Activated CD4-positive, alpha-beta T cell treated with anti-CD3 and anti-CD28 coated beads, Interleukin-2, amount 50 U/mL, for 48 hours (primary cell): ENCODE measurements at regions not wholly inside any gene's neighbourhood (a gene's known extent, or its start where the extent isn't known, plus 50 kb on each side); places are given as distances from the start of the nearest gene placed in this dataset.
"Not testable (repeated sequence)": the region's sequence is repeated elsewhere in the genome, so short reads cannot be mapped to it uniquely, and the experiment has no call there.

Source experiments
- DNase-seq, 2 experiments: peaks; one replicate each; pipeline ENCODE4 v3.0.0-alpha.2; 2020

DNA sequence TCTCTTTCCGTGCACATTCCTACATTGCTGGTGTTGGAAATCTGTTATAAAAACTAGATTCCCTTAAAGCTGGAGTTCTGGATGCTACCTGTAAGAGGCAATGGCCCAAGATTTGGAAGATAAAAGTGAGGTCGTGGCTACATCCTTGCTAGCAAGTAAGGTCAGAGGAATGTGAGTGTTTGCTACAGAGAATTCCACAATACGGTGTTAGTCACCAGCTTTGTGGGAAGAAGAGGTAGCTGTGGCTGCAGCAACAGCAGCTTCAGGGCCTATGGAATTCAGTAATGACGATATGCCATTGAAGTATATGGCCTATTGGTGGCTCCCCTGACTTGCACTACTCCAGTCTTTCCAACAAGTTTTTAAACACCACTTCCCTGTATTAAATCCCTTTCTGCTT is 227.7 kb upstream of the TMEM260 start:
- no peak for DNase-seq

DNA sequence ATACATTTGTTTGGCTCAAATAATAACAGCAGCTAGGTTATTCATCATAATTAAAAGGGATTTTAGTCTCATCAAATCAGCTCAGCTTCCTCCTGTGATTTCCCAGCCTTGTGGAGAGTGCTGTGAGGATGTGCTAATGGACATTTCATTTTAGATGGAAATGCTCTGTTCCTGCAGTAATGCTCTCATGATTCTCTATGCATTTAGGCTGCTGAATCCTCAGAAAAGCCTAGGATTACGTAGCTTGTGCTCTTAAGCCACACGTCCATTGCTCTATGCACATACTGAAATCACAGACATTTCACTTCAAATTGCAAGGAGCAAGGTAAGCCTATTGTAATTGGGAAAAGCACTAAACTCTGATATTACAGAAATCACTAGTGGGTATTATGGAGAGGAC is 226.6 kb upstream of the TMEM260 start:
- DNase-seq = no peak

DNA sequence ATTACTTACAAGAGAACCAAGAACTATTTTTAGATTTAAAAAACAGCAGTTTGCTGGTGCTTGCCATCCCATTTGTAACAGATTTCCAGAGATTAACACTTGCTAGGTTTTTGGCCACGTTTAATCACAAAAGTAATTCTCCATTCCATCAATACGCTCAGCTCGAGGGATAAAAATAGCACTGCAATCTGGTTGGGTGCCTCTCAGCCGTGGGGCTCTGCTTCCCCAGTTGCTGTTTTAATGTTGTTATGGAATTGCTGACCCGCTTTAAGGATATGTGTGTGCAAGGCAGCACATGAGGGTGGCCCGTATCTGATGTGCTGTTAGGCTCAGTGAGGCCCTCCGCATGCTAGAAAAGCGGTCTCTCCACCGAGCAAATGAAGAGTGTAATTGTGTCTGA is 222.2 kb upstream of the TMEM260 start:
- DNase-seq = no peak

DNA sequence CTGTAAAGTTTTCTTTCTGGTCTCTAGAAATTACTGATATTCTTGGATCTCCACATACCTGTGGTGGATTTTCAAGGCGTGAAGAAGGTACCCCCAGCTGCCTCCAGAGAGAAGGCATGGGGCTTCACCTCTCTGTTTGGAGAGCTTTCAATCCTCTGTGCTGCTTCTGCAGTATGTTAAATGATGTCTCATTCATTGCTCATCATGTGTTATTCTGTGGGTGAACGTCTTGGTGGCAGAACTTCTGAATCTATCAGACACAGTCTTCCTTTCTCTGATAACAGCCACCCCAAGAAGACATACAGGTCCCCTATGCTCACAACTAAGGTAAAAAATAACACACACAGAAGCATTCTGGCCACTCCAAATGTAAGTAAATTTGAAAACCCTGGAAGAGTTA is 221.3 kb upstream of the TMEM260 start:
- no peak for DNase-seq

DNA sequence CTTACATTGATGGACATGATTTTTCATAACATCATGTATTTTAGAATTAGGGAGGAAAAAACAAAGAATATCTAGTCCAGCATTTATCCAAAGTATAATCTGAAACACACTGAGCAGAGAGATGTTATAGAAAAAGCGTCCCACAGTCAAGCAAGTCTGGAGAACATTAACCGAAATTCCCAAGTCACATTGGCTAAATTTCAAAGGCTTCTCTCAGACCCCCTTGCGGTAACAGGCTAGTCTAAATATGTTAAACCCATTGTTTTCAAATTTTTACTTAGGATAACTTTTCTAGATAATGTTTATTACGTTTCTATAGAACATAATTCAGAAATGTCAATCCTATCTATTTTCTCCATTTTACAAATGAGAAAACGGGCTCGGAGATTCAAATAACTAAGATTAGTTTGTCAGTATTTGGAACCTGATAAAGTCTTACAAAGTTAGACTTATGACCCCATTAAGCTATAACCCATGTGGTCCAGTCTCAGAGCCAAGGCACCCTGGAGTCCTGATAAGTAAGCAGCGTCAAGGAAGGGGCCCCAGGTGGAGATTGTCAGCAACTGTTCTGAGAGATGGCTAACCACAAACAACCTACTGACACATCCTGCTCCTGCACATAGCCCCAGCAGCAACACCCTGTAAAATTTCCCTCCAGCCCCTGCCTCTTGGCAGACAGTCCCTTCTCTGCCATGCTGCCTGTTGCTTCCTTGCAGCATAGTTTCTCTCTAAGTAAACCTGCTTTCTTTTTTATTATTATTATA is 220.6 kb upstream of the TMEM260 start:
- peak in 1 of 2 experiments; percentile 8 for DNase-seq

DNA sequence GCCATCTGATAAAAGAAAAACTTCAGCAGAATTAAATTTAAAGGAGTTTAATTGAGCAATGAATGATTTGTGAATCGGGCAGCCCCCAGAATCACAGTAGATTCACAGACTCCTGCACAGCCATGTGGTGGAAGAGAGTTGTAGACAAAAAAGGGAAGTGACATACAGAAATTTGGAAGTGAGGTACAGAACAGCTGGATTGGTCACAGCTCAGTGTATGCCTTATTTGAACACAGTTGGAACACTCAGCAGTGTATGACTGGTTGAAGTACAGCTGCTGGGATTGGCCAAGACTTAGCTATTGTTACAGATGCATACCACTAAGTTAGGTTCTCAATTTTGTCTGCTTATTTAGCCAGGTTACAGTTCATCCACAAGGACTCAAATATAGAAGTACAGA is 213.9 kb upstream of the TMEM260 start:
- not testable (repeated sequence) for DNase-seq

- no peak for DNase-seq
Observed at GRCh38 chr14:56367416-56367815, 212.2 kb upstream of the TMEM260 start.

GRCh38 chr14:56371737-56372136 is 207.9 kb upstream of the TMEM260 start:
- DNase-seq = no peak

- DNase-seq = no peak
Observed at GRCh38 chr14:56374421-56374820, 205.2 kb upstream of the TMEM260 start.

DNA sequence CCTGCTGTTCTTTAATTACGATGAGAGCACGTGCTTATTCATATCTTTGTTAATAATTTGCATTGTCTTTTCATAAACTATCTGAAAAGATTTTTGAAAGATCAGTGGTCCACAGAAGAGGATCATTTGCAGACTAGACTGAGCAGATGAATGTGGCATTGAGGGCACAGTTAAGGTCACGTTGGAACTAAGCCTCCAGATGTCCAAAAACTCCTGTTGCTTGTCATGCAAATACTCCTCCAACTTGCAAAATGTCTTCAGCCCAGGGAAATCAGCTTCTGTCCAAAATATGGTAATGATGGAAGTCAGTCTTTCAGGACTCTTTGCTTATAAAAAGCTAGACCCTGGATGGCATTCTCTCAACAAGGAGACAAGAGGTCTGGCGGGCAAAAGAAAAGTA is 201.6 kb upstream of the TMEM260 start:
- no peak for DNase-seq

DNA sequence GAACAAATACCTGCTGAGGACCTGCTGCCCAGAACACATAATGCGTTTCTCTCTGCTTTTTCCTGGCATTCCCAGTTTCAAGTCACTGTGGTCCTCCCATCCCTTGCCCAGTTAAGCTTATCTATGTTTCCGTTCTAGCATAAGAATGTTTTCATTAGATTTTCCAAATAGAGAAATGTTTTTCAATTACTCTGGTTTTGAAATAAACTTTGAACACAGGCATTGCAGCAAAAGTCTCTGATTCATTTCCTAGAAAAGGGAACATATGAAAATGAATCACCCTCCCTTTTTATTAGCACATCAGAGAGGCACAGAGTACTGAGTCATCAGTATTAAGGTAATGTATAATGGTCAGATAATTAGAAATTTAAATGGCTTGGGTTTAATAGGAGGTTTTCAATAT is 201.1 kb upstream of the TMEM260 start:
- DNase-seq = no peak

GRCh38 chr14:56379956-56380355 is 199.6 kb upstream of the TMEM260 start:
- no peak for DNase-seq

DNA sequence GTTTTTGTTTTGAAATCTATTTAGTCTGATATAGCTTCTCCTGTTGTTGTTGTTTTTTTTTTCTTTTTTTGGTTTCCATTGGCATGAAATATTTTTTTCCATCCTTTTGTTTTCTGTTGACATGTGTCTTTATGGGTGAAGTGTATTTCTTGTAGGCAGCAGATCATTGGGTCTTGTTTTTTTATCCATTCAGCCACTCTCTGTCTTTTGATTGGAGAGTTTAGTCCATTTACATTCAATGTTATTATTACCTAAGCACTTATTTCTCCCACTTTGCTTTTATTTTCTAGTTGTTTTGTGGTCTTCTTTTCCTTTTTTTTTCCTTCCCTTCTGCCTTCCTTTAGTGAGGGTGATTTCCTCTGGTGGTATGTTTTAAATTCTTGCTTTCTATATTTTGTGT is 193.6 kb upstream of the TMEM260 start:
- DNase-seq = no peak

DNA sequence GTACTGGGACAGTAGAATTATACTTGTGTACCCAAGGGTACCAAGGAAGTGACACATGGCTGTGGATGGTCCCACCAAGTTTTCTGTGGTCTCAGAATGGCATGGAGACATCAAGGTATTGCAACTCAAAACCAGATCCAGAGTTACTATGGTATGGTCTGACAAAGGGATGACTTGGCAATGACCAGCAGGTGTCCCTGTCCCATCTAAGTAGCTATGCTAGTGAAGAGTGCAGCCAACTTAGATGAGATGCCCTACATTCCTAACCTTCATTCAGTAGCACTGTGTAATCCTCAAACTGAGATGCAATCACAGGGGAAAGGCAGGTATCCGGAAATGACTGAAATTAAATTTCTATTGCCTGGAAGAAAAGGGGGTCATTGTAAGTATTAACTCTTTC is 188.7 kb upstream of the TMEM260 start:
- no peak for DNase-seq

DNA sequence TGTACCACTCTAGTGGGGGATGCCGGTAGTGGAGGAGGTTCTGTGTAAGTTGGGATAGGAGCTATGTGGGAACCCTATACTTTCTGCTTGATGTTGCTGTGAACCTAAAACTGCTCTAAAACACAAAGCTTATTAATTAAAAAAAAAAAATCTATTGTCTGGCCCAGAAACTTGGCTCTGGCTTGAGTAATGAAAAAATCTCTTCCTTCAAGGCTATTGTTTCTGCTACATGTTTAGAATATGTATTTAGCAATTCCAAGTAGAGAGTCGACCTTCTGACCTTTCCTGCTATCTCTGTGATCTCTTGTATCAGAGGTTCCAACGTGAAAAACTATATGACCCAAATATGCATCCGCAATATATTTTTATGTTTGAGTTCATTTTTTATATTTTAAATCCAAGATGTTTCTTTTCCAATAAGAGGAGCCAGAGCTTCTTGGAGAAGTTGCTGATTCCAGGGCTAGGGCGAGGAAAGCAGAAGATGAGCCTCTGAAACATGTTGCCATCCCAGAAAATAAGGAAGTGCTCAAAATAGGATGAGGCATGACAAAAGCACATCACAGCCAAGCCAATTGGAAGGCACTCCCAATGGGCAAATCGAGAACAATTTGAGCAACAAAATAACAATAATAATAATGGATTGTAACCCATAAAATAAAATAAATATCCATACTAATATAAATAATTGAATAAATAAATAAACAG is 184.6 kb upstream of the TMEM260 start:
- DNase-seq = no peak

DNA sequence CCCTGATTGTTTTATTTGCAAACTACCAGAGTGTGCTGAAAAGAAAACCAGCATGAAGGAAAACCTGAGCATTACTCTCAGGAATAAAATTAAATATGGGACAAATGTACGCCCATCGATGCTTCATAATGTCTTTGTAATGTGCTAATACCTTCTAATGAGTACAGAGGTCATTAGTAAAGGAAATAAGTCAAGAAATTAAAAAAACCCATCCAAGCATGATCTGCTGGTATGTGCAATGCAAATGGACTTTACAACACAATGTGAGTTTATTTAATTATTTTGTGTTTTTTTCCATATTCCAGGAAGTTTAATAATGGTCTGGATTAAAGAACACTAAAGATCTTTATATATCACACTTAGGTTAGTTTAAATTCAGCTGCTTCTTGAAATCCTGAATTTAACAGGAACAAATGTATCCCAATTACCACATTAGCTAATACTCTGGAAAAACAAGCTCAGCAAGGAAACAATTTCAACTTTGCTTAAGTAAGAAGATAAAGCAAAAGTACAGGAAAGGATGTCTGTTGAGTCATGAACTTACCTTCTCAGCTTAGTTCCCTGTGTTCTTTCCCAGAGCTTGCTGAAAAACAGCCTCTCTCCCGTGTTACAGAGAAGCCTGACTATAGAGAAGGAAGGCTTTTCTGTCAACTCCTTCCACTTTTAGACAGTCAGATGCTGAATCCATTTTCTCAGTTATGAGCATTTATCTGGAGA is 179.3 kb upstream of the TMEM260 start:
- no peak for DNase-seq

DNA sequence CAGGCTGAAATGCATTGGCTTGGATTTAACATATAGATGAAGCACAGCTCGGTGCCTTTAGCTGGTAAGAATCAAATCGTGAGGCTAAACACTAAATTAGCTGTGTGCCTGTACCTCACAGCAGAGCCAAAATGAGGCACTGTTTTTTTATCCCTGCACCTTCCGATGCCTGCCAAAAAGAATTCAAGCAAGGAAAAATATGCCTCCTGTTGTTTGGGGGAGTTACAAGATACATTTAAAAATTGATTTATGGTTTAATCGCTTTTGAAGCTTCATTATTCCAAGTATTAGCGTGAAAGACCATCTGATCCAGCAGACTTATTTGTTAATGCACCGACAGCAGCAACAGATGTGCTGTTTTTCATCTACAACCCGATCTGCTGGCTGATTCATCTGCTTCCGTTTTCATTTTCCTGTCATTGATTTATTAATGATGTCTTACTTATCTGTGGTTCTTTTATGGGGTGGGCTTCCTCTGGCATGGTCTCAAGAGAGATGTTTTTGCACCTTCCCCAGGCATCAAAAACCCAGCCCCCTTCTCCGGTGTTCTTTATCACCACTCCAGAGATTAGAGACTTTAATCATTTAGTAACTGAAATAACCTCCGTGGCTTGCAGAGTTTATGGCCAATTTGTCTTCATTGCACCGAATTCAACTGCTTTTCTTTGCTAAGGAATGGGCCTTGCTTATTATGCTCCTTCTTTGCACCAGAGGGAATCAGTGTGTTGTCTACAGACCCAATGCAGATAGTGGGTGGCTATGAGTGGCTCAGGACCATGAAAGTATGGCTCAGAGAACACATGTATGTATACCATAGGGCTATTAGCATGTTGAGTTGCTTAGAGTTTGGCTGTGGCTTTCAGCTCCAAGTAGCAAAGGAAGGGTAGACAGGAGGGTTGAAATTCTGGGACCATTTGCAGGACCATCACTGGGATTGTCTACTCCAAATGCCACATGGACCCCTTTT is 166.8 kb upstream of the TMEM260 start:
- DNase-seq = no peak

GRCh38 chr14:56413721-56414120 is 165.9 kb upstream of the TMEM260 start:
- no peak for DNase-seq

DNA sequence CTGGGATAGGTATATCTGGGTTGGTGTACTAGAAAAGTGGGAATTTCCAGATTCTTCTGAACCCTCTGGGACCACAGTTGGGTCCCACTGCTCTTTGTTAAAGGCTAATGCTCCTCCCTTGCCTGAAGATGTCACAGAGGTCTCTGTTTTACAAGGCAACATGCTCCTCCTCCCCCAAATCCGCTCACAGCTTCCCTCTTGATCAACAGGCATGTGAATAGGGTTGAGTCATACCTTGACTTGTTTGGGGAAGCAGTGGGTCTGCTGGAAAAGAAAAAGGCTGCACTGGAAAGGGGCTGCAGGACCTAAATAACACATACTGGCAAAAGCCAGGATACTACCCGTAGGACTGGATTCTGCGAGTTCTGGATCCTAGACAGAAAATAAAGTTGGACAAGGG is 165.4 kb upstream of the TMEM260 start:
- no peak for DNase-seq

DNA sequence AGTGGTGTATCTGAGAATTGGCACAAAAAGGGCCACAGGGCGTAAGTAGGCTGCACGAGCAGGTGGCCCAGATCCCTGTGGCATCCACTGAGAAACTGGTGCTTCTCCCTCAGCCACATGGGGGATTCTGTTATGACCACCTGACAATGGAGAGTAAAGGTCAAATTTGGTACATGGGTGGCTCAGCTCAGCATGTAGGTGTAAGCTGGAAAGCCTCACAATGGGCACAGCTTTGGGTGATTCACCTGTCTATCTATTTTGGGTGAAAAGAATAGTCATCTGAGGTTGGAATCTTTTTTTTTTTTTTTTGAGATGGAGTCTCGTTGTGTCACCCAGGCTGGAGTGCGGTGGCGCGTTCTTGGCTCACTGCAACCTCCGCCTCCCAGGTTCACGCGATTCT is 163.4 kb upstream of the TMEM260 start:
- DNase-seq = no peak

DNA sequence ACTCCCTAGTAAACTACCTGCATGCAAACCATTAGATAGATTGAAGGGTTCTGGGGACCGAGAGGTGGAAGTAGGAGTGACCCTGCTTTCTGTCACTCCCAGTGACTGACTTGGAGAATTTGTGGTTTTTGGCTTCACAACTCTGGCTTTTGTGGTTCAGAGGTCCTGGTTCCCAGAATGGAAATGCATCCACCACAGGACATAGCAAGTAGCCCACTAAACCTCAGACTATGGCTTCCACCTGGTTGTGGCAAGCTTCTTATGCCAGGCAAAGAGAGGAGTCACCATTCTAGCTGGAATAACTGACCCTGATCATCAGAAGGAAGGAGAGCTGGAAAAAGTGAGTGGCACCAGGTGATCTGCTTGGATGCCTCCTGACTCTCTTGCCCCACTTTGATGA is 162.4 kb upstream of the TMEM260 start:
- DNase-seq = no peak

GRCh38 chr14:56419750-56420149 is 159.8 kb upstream of the TMEM260 start:
- DNase-seq = no peak

DNA sequence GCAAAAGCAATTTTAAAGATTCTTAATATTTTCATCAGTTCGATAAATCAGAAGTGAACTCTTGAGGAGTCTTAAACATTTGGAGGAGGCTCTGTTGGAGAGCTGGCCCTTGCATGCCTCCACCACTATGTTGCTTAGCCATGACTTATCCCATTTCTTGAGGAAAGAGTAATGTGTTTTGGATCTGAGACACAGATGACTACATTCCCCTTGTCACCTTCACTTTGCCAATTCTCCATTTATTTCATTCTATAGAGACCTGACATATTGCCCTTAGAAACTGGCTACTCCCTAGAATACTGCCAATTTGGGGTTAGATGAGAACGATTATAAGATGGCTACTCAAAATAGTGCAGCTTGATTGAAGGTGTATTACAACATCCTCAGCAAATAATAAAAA is 157.4 kb upstream of the TMEM260 start:
- no peak for DNase-seq
